ENCODE measurements at regions not wholly inside any gene's neighbourhood (a gene's known extent, or its start where the extent isn't known, plus 50 kb on each side); places are given as distances from the start of the nearest gene placed in this dataset.
"Not testable (repeated sequence)": the region's sequence is repeated elsewhere in the genome, so short reads cannot be mapped to it uniquely, and the experiment has no call there.

GRCh38 chr1:194968916-194969315, 1639.3 kb downstream of the KCNT2 start:
- ATAC-seq (no peak), DNase-seq (no peak)
- intact Hi-C loops (cut with DNase I): no loop called here

- DNase-seq (no peak), ATAC-seq (no peak)
- intact Hi-C loops (cut with DNase I): no loop called here
These were observed 1648.4 kb downstream of the KCNT2 start for GRCh38 chr1:194959795-194960194.

DNA sequence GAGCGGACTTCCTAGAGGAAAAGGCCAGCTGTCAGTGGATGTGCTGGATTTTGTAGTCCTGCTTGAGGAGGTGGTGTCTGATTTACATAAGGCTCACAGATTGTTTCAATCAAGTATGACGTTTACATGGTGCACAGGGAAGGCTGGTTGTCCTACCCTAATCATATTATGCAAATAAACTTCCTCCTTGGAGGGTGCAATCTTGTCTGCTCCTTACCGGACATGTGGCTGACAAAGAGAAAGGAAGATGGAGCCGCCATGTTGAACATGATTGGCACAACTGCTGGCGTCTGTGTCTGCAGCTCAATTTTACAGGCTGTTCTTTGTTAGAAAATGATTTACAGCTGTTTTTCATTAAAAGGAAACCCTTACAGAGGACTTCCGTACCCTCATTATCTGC, 1656.1 kb downstream of the KCNT2 start:
- ATAC-seq: no peak
- no peak for DNase-seq
- intact Hi-C loops (cut with DNase I): no loop called here

GRCh38 chr1:194950584-194950983, 1657.7 kb downstream of the KCNT2 start:
- intact Hi-C loops (cut with DNase I): no loop called here
- DNase-seq (no peak), ATAC-seq (no peak)

DNA sequence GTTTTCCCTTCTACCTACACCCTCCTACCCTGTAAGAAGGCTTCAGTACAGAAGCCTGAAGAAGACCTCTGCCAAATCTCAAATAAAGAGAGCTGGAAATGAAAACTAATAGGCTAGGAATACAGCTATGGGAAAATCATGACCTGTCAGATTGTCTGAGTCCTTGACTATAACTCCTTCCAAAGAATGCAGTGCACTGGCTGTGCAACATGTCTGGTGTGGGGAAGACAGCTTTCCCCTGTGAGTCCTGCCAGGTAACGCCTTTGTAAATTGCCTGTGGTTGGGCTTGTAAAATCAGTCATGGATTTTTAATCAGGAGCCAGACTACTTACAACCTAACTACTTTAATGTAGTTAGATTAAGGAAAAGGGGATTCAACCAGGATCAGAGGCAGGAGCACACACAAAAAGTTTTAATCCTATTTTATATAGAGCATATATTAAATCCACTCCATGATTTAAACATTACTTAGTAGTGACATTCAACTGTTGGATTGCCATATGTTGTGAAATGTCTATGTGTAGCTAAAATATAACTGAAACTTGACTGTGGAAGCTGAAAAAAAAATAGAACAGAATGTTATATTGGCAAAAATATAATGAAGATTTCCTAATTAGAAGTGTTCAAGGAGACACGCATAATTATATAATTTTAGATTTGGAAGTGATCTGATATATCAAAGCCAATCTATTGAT, 1667.8 kb downstream of the KCNT2 start:
- peak; percentile 50 to 54 for ATAC-seq
- intact Hi-C loops (cut with DNase I): no loop called here
- DNase-seq: no peak

DNA sequence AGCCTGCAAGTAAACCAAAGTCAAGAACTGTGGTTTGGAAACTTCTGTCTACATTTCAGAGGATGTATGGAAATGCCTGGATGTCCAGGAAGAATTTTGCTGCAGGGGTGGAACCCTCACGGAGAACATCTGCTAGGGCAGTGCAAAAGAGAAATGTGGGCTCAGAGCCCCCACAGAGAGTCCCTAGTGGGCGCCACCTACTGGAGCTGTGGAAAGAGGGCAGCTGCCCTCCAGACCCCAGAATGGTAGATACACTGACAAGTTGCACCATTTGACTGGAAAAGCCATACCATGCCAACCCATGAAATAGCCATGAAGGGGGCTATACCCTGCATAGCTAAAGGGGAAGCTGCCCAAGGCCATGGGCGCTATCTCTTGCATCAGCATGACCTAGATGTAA, 1672.4 kb downstream of the KCNT2 start:
- intact Hi-C loops (cut with DNase I): no loop called here
- ATAC-seq: no peak

DNA sequence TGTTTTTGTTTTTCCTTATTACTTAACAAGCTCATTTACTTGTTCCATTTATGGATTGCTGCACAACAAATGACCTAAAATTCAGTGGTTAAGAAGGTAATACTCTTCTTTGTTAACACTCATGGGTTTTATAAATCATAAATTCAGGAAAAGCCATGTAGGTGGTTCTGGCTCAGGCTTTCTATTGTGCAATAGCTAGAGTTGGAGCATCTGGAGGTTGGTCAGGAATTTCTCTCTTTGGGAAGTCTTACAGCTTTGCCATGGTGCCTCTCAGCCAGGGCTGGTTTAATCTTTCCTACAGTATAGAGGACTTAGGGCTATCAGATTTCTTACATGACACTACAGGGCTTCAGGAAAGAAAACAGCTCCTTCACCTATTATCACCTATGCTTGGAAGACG, 1677.1 kb downstream of the KCNT2 start:
- DNase-seq: no peak
- no peak for ATAC-seq
- intact Hi-C loops (cut with DNase I): no loop called here

More for the DNA sequence above, 1672.4 kb downstream of the KCNT2 start:
- DNase-seq: no peak

DNA sequence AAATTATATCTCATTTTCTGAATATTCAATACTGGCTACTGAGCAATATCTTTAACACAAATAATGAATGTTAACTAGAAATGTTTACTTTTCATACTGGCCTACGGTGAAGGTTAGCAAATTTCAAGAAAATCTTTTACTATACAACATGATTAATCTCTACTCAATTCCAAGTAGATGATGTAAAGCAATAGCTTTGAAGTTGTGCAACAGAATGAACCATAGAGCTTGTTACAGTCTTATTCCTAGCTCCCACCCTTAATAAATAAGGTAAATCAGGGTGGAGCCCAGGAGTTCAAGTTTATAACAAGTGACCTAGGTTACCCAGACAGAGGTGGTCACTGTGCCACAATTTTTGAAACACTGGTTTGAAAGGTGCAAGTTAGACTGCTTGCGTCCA, 1678.1 kb downstream of the KCNT2 start:
- intact Hi-C loops (cut with DNase I): no loop called here
- DNase-seq: no peak
- ATAC-seq: no peak

- intact Hi-C loops (cut with DNase I): no loop called here
- DNase-seq (no peak), ATAC-seq (no peak)
These were observed 1678.9 kb downstream of the KCNT2 start for GRCh38 chr1:194929357-194929756.

GRCh38 chr1:194919146-194919545, 1689.1 kb downstream of the KCNT2 start:
- no peak for ATAC-seq
- intact Hi-C loops (cut with DNase I): no loop called here
- DNase-seq: no peak

- intact Hi-C loops (cut with DNase I): no loop called here
- no peak for DNase-seq
- ATAC-seq: no peak
These were observed 1690.5 kb downstream of the KCNT2 start for GRCh38 chr1:194917769-194918168.

DNA sequence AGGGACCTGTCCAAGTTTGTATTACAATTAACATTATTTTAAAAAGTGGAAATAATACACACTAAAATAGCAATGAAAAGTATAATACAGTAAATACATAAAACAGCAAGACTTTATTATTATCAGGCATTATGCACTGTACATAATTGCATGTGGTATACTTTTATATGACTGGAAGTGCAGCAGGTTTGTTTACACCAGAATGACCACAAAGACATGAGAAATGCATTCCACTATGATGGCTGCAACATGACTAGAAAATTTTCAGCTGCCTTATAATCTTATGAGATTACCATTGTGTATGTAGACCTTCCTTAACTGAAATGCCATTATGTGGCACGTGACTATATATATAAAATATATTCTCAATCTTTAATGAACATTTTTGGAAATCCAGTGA, 1699.6 kb downstream of the KCNT2 start:
- ATAC-seq (no peak), DNase-seq (no peak)
- intact Hi-C loops (cut with DNase I): no loop called here

DNA sequence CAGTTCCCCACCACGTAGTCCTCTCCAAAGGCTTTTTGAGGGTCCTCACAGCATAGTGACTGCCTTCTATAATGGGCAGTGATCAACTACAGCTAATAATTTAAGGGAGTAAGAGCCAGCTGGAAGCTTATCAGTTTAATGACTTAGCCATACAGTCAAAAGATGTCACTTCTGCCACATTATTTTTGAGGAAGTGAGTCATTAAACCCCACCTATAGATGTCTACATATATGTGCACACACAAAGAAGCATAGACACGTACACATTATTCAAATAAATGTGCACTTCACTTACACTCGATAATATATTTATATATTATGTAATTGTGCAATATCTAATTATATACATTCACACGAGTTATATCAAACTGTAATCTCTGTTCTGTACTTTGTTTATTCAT, 1704.7 kb downstream of the KCNT2 start:
- intact Hi-C loops (cut with DNase I): no loop called here
- no peak for DNase-seq
- no peak for ATAC-seq

- ATAC-seq: no peak
- intact Hi-C loops (cut with DNase I): no loop called here
- no peak for DNase-seq
These were observed 1702.9 kb upstream of the B3GALT2 start for GRCh38 chr1:194889310-194889709.

DNA sequence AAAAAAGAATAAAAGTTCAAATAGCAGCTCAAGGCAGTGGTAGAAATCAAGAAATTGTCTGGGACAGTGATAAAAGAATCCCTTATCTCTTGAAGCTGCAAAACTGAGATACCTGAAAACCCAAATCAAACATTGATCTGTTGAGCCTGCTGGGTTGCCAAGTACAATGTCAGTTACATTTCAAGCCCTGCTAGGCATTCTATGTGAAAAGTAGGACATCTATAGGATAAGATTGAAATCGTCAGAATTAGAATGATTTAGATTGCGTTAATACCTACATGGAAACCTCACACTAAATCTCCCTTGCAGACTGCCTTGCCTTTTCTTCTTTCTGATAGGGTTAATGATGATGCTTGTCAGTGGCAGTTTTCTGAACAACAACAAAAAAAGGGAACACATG, 1684.4 kb upstream of the B3GALT2 start:
- DNase-seq: no peak
- ATAC-seq: no peak
- intact Hi-C loops (cut with DNase I): no loop called here

DNA sequence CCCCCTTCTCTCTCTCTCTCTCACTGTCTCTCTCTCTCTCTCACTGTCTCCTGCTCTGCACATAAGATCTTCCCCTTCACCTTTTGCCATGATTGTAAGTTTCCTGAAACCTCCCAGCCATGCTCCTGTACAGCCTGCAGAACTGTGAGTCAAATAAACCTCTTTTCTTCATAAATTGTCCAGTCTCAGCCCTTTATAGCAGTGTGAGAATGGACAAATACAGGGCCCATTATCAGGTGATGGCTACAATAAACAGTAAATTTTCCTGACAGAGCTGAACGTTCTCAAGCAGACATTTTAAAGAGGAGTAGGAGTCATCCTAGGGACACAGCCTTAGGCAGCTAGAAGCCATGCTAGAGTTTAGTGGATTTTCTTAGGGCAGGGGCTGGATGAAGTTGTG, 1679.7 kb upstream of the B3GALT2 start:
- ATAC-seq (no peak), DNase-seq (no peak)
- intact Hi-C loops (cut with DNase I): no loop called here

GRCh38 chr1:194865383-194865782, 1679.0 kb upstream of the B3GALT2 start:
- DNase-seq: no peak
- intact Hi-C loops (cut with DNase I): no loop called here
- no peak for ATAC-seq

- ATAC-seq (no peak), DNase-seq (no peak)
- intact Hi-C loops (cut with DNase I): no loop called here
These were observed 1675.7 kb upstream of the B3GALT2 start for GRCh38 chr1:194862129-194862528.

- ATAC-seq (no peak), DNase-seq (no peak)
- intact Hi-C loops (cut with DNase I): no loop called here
These were observed 1674.1 kb upstream of the B3GALT2 start for GRCh38 chr1:194860248-194861201.

- intact Hi-C loops (cut with DNase I); DNase-seq: not testable (repeated sequence)
These were observed 1673.2 kb upstream of the B3GALT2 start for GRCh38 chr1:194859481-194860154.

More at GRCh38 chr1:194859481-194860154, 1673.2 kb upstream of the B3GALT2 start:
- not testable (repeated sequence) for ATAC-seq

Data from left cardiac atrium (tissue), 4 donors.